WTC11 (cell line): ENCODE measurements at regions not wholly inside any gene's neighbourhood (a gene's known extent, or its start where the extent isn't known, plus 50 kb on each side); places are given as distances from the start of the nearest gene placed in this dataset.

Experiments used
- AFF4 ChIP-seq: sonication (generic); formaldehyde crosslinking; IDR thresholded peaks from 2 replicates; pipeline ENCODE4 v1.8.1; 2023; ENCODE audit warnings: mild to moderate bottlenecking, missing genetic modification reagents, borderline replicate concordance
- ATF3 ChIP-seq: sonication (generic); formaldehyde crosslinking; conservative IDR thresholded peaks from 2 replicates; pipeline ENCODE4 v1.8.1; 2022; ENCODE audit warnings: mild to moderate bottlenecking, missing genetic modification reagents
- CBFB ChIP-seq: sonication (generic); formaldehyde crosslinking; IDR thresholded peaks from 2 replicates; pipeline ENCODE4 v1.8.1; 2022; ENCODE audit warnings: mild to moderate bottlenecking, low read depth, missing genetic modification reagents
- E2F1 ChIP-seq: sonication (generic); formaldehyde crosslinking; IDR thresholded peaks from 2 replicates; pipeline ENCODE4 v1.8.0; 2022; ENCODE audit warnings: mild to moderate bottlenecking, missing genetic modification reagents
- E2F4 ChIP-seq: sonication (generic); formaldehyde crosslinking; IDR thresholded peaks from 2 replicates; pipeline ENCODE4 v1.8.1; 2022; ENCODE audit warnings: low read depth, mild to moderate bottlenecking, moderate library complexity, missing genetic modification reagents, borderline replicate concordance
- ERG ChIP-seq: fragments of 250-450 bp; sonication (Bioruptor Pico); IDR thresholded peaks from 2 replicates; pipeline ENCODE4 v1.8.0; 2021; ENCODE audit warnings: mild to moderate bottlenecking
- ETV6 ChIP-seq: sonication (generic); formaldehyde crosslinking; IDR thresholded peaks from 2 replicates; pipeline ENCODE4 v1.8.1; 2022; ENCODE audit warnings: mild to moderate bottlenecking, missing genetic modification reagents
- FOXP4 ChIP-seq: sonication (generic); formaldehyde crosslinking; IDR thresholded peaks from 2 replicates; pipeline ENCODE4 v1.8.0; 2022; ENCODE audit warnings: mild to moderate bottlenecking, missing genetic modification reagents
- GABPB1 ChIP-seq: sonication (generic); formaldehyde crosslinking; IDR thresholded peaks from 2 replicates; pipeline ENCODE4 v1.8.1; 2023; ENCODE audit warnings: mild to moderate bottlenecking, missing genetic modification reagents
- IRF2 ChIP-seq: sonication (generic); formaldehyde crosslinking; IDR thresholded peaks from 2 replicates; pipeline ENCODE4 v1.8.0; 2022; ENCODE audit warnings: low read depth, missing genetic modification reagents, borderline replicate concordance
- JAZF1 ChIP-seq: fragments of 250-450 bp; sonication (Bioruptor Pico); IDR thresholded peaks from 2 replicates; pipeline ENCODE4 v1.9.0; 2021; ENCODE audit warnings: moderate library complexity, mild to moderate bottlenecking, inconsistent platforms
- MYBL2 ChIP-seq: sonication (generic); formaldehyde crosslinking; IDR thresholded peaks from 2 replicates; pipeline ENCODE4 v1.8.1; 2023; ENCODE audit warnings: mild to moderate bottlenecking, moderate library complexity, missing genetic modification reagents
- NFATC4 ChIP-seq: fragments of 250-450 bp; sonication (Bioruptor Pico); IDR thresholded peaks from 2 replicates; pipeline ENCODE4 v1.9.0; 2021; ENCODE audit warnings: mild to moderate bottlenecking
- NFYB ChIP-seq: sonication (generic); formaldehyde crosslinking; conservative IDR thresholded peaks from 2 replicates; pipeline ENCODE4 v1.8.0; 2022; ENCODE audit warnings: low read depth, missing genetic modification reagents
- PRDM15 ChIP-seq: sonication (generic); formaldehyde crosslinking; IDR thresholded peaks from 2 replicates; pipeline ENCODE4 v1.8.0; 2022; ENCODE audit warnings: missing genetic modification reagents
- PRRX2 ChIP-seq: fragments of 250-450 bp; sonication (Bioruptor Pico); IDR thresholded peaks from 2 replicates; pipeline ENCODE4 v1.8.0; 2021; ENCODE audit warnings: mild to moderate bottlenecking
- RELA ChIP-seq: sonication (generic); formaldehyde crosslinking; IDR thresholded peaks from 2 replicates; pipeline ENCODE4 v1.8.1; 2022; ENCODE audit warnings: missing genetic modification reagents, mild to moderate bottlenecking, borderline replicate concordance
- SMAD4 ChIP-seq: sonication (generic); formaldehyde crosslinking; IDR thresholded peaks from 2 replicates; pipeline ENCODE4 v1.8.0; 2022; ENCODE audit warnings: mild to moderate bottlenecking, missing genetic modification reagents
- TEAD4 ChIP-seq: sonication (generic); formaldehyde crosslinking; IDR thresholded peaks from 2 replicates; pipeline ENCODE4 v1.8.0; 2022; ENCODE audit warnings: mild to moderate bottlenecking, missing genetic modification reagents
- ZBTB43 ChIP-seq: sonication (generic); formaldehyde crosslinking; IDR thresholded peaks from 2 replicates; pipeline ENCODE4 v1.8.1; 2023; ENCODE audit warnings: mild to moderate bottlenecking, missing genetic modification reagents
- ZNF219 ChIP-seq: sonication (generic); formaldehyde crosslinking; IDR thresholded peaks from 2 replicates; pipeline ENCODE4 v1.8.0; 2023; ENCODE audit warnings: missing genetic modification reagents, mild to moderate bottlenecking, borderline replicate concordance
- ZNF281 ChIP-seq: sonication (generic); formaldehyde crosslinking; IDR thresholded peaks from 2 replicates; pipeline ENCODE4 v1.8.0; 2023; ENCODE audit warnings: mild to moderate bottlenecking, missing genetic modification reagents
- ZNF396 ChIP-seq: fragments of 250-450 bp; sonication (Bioruptor Pico); IDR thresholded peaks from 2 replicates; pipeline ENCODE4 v1.8.0; 2021; ENCODE audit warnings: mild to moderate bottlenecking, moderate library complexity, borderline replicate concordance

GRCh38 chr6:165049362-165049761 is 260.0 kb downstream of the C6orf118 start (continued):
- TF ChIP-seq IRF2 (no peak), GABPB1 (CRISPR knock-in tag) (no peak), PRRX2 (CRISPR knock-in tag) (no peak), ATF3 (CRISPR knock-in tag) (no peak), SMAD4 (no peak), NFYB (CRISPR knock-in tag) (no peak), JAZF1 (no peak), NFATC4 (CRISPR knock-in tag) (no peak), FOXP4 (CRISPR knock-in tag) (peak; percentile 87), ZNF396 (CRISPR knock-in tag) (no peak), ZBTB43 (CRISPR knock-in tag) (no peak), AFF4 (CRISPR knock-in tag) (no peak), E2F1 (CRISPR knock-in tag) (no peak), ZNF281 (CRISPR knock-in tag) (no peak), PRDM15 (CRISPR knock-in tag) (no peak), CBFB (CRISPR knock-in tag) (no peak), E2F4 (no peak), RELA (CRISPR knock-in tag) (no peak), ERG (CRISPR knock-in tag) (no peak), ETV6 (CRISPR knock-in tag) (peak; percentile 77), MYBL2 (CRISPR knock-in tag) (no peak), ZNF219 (CRISPR knock-in tag) (no peak), TEAD4 (CRISPR knock-in tag) (no peak)
